Esophagus (tissue), 2 donors: ENCODE measurements at regions not wholly inside any gene's neighbourhood (a gene's known extent, or its start where the extent isn't known, plus 50 kb on each side); places are given as distances from the start of the nearest gene placed in this dataset.
"Not testable (repeated sequence)": the region's sequence is repeated elsewhere in the genome, so short reads cannot be mapped to it uniquely, and the experiment has no call there.

Experiments
- H3K27ac ChIP-seq, 2 donors: one replicate each; pipeline ENCODE4 v1.5.1; 2013; ENCODE audit warnings: low read depth in 2 of 2, mild to moderate bottlenecking in 2 of 2, inconsistent platforms in 1 of 2, low read length in 1 of 2, moderate library complexity in 1 of 2
- H3K27me3 ChIP-seq, 2 donors: one replicate each; pipeline ENCODE4 v1.6.1; 2013; ENCODE audit warnings: low read length in 2 of 2, control low read depth in 1 of 2, mild to moderate bottlenecking in 1 of 2; ENCODE audit not compliant: insufficient read depth in 2 of 2, control insufficient read depth in 1 of 2
- H3K36me3 ChIP-seq, 2 donors: one replicate each; pipeline ENCODE4 v1.6.1; 2013; ENCODE audit warnings: low read length in 1 of 2; ENCODE audit not compliant: control insufficient read depth in 2 of 2, insufficient read depth in 2 of 2
- H3K4me1 ChIP-seq, 2 donors: one replicate each; pipeline ENCODE4 v1.6.1; 2013; ENCODE audit warnings: low read length in 1 of 2; ENCODE audit not compliant: control insufficient read depth in 2 of 2, insufficient read depth in 2 of 2
- H3K4me3 ChIP-seq, 2 donors: one replicate each; pipeline ENCODE4 v1.5.1; 2013; ENCODE audit warnings: low read length in 2 of 2, mild to moderate bottlenecking in 2 of 2, low read depth in 1 of 2, moderate library complexity in 1 of 2
- H3K9me3 ChIP-seq, 2 donors: one replicate each; pipeline ENCODE4 v1.6.1; 2013; ENCODE audit warnings: mild to moderate bottlenecking in 2 of 2, low read depth in 1 of 2, low read length in 1 of 2, moderate library complexity in 1 of 2; ENCODE audit not compliant: control insufficient read depth in 2 of 2, insufficient read depth in 1 of 2
- WGBS, 2 donors: extraction: QIAGEN DNeasy Blood & Tissue Kit; methylation state at CpG; one replicate each; pipeline ENCODE4 v1.1.7; 2013; 5-methylcytosine and 5-hydroxymethylcytosine counted together
- donor health status: healthy with polysubstance abuse.
- donor health status: Bipolar disorder and iron deficiency.

DNA sequence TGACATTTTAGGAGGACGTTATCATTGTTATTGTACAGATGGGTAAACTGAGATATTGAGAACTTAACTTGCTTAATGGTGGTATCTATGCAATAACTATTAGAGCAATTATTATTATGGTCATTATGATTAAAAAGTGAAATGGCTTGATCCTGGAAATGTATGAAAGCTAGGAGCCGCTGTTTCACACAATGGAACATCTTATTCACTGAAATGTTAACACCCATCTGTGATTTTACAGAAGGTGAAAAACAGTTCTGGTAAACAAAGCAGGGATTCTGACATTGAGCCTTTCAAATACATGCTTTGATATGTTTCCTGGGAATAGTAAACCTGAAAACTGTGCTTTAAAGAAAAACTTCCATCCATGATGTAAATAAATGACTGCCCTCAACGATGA lies 261.4 kb downstream of the BTG1 start:
- Histone ChIP-seq H3K27me3 (no peaks in the 10 kb centered on the region), H3K4me3 (no peak overlapping the region), H3K9me3 (no peaks in the 10 kb centered on the region), H3K36me3 (no peaks in the 10 kb centered on the region), H3K4me1 (no peaks in the 10 kb centered on the region), H3K27ac (no peak overlapping the region)
- 81 to 91% methylated on average over 3 of the region's 3 CpGs for WGBS, 2 donors

DNA sequence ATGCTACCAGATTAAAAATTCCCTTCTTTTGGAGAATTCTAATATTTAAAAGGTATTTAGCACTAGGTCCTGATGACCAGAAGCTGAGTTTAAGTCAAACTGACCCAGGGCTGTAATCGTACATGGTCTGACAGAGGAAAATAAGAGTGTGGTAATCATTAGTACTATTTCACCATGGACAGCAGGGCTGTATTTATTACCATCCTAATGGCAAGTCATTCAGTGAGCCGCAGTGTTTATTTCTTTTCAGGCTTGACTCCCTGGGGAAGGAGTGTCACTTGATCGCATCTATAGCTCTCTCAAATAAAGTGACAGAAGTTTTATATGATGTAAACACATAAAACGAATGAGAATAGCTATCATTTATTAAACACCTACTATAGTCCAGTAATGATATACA lies 261.8 kb downstream of the BTG1 start:
- Histone ChIP-seq H3K36me3 (no peaks in the 10 kb centered on the region), H3K4me1 (no peaks in the 10 kb centered on the region), H3K9me3 (no peaks in the 10 kb centered on the region), H3K4me3 (no peak overlapping the region), H3K27ac (no peak overlapping the region), H3K27me3 (no peaks in the 10 kb centered on the region)
- WGBS, 2 donors, result 84 to 85% methylated on average over 4 of the region's 4 CpGs

DNA sequence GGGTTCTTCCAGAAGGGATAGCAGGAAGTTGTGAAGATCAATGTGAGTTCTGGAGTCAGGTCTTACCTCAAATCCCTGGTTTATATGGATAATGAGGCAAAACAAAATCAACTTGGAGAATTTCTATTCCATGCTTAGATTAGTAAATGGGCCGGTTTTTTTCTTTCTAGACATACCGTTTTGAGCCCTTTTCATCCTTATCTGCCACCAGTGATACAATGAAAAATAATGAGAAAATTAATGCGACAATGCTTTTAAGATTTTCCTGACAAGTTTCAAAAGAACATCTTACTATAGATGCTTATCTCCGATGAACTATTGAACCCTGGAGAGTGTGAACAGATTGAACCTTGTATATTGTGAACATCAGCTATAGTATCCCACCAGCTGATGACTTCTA lies 262.7 kb downstream of the BTG1 start:
- no peak overlapping the region for H3K27ac ChIP-seq
- H3K36me3 ChIP-seq, result no peaks in the 10 kb centered on the region
- no peaks in the 10 kb centered on the region for H3K4me1 ChIP-seq
- WGBS, 2 donors, result 88 to 90% methylated on average over 4 of the region's 4 CpGs
- H3K27me3 ChIP-seq, result no peaks in the 10 kb centered on the region
- no peaks in the 10 kb centered on the region for H3K9me3 ChIP-seq
- no peak overlapping the region for H3K4me3 ChIP-seq

DNA sequence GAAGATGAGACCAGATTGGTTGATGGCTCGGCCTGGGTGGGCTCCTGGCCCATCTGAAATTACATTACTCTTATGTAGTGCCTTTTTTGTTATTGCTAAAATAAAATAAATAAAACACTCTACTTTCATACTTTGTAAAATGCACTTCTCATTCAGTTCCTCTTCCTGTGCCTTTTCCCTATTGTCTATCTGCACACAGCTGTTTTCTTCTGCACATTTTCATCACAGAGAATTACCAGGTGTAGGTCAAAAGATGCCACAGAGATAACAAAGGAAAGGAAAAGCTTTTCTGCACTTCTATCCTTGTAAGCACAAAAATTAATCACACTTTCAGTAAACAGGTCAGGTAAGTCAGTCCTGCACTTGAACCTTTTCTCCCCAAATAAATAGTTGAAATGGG lies 265.1 kb downstream of the BTG1 start:
- no peaks in the 10 kb centered on the region for H3K4me1 ChIP-seq
- no peaks in the 10 kb centered on the region for H3K9me3 ChIP-seq
- WGBS, 2 donors, result 96 to 100% methylated on average over 1 of the region's 1 CpG
- H3K4me3 ChIP-seq, result no peak overlapping the region
- no peaks in the 10 kb centered on the region for H3K36me3 ChIP-seq
- no peaks in the 10 kb centered on the region for H3K27me3 ChIP-seq
- H3K27ac ChIP-seq, result no peak overlapping the region

DNA sequence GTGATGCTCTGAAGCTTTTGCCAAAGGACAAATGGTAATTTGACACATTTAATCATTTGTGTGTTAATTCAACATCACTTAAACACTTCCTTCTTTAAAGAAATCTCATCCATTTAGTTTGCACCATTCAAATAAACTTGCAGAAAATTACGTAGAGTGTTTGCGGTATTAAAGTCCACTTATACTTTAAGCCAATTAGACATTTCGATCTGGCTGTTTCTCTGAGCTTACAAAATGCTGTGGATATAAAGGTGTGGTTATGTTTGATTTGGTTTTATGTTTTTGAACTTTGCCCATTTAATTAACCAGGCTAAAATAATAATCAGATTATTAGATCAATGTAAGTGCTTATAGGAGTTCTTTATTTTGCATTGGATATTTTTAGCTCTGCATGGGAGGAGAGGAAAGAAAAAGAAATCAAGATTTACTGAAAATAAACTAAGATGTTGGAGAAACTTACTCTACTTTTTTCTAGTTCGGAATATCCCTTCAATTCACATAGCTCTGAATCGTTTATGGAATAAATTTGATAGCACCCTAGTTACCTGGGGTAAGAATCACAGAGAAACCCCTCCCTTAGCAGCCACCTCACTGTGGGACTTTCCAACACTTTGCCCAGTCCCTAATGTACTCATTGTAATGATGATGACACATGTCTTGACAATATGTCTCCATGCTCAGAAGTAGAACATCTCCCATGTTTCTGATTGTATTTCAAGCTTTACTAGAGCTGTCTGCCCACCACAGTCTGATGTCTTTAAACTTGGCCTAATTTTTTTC lies 268.0 kb downstream of the BTG1 start:
- Histone ChIP-seq H3K36me3 (no peaks in the 10 kb centered on the region), H3K4me1 (no peaks in the 10 kb centered on the region), H3K9me3 (no peaks in the 10 kb centered on the region), H3K4me3 (no peak overlapping the region), H3K27ac (no peak overlapping the region), H3K27me3 (no peaks in the 10 kb centered on the region)
- 73 to 85% methylated on average over 5 of the region's 5 CpGs for WGBS, 2 donors

DNA sequence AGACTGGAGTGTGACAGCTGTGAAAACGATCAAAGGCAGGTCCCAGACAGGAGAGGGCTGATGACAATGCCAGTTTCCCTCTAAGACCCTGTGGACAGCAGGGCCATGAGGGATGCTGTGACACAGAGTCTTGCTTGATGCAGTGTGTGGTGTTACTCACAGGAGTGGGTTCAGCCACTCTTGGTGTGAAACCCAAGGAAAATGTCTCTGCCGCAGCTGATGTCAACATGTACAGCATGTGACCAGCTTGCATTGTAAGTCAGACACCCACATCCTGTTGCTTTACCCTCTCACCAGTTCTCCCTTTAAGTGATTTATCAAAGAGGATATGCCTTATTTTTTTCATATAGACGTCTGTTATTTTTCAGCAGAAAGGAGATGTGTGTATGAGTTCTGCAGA lies 268.6 kb downstream of the BTG1 start:
- Histone ChIP-seq H3K9me3 (no peaks in the 10 kb centered on the region), H3K36me3 (no peaks in the 10 kb centered on the region), H3K27me3 (no peaks in the 10 kb centered on the region), H3K4me1 (no peaks in the 10 kb centered on the region), H3K4me3 (no peak overlapping the region), H3K27ac (peak overlapping the region; percentile 10 to 29)
- 31 to 43% methylated on average over 3 of the region's 3 CpGs for WGBS, 2 donors

DNA sequence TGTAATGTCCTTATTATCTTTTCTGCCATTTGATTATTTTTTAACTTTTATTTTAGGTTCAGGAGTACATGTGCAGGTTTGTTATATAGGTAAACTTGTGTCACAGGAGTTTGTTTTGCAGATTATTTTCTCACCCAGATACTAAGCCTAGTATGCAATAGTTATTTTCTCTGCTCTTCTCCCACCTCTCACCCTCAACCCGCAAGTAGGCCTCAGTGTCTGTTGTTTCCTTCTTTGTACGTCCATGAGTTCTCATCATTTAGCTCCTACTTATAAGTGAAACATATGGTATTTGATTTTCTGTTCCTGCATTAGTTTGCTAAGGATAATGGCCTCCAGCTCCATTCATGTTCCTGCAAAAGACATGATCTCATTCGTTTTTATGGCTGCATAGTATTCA lies 270.0 kb downstream of the BTG1 start:
- 89 to 92% methylated on average over 3 of the region's 3 CpGs for WGBS, 2 donors
- H3K4me1 ChIP-seq, H3K4me3 ChIP-seq, H3K9me3 ChIP-seq, H3K36me3 ChIP-seq, H3K27ac ChIP-seq, H3K27me3 ChIP-seq: not testable (repeated sequence)

DNA sequence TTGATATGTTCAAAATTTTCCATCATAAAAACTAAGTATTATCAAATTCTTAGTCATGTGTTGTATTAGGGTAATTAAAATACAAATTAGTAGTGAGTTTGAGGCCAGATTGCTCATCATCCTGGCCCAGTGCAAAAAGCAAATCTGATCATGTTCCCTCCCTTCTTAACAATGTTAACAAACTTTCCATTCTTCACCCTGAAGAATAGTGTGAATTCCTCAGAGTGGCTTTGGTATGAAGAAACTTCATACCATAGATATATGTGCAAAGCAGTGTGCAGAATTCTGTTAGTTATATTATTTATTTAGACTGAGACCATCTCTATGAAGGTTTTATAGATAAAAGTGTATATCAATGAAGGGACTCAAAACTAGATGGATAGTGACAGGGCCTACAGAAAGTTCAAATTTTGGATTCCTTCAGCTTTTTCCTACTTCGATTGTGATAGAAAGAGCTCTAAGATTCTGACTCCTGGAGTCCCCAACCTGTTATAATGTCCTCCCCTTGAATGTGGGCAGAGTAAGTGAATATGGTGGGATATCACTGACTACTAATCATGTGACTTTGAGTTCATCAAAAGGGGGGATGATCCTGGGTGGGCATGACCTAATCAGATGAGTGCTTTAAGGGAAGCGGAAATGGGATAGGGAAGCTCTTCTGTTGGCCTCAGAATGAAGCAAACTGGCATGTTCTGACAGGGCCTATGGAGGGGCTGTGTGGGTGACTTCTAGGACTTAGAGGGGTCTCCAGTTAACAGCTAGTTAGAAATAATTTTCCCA lies 271.4 kb downstream of the BTG1 start:
- Histone ChIP-seq H3K27me3 (no peaks in the 10 kb centered on the region), H3K36me3 (no peaks in the 10 kb centered on the region), H3K4me1 (no peaks in the 10 kb centered on the region), H3K9me3 (no peaks in the 10 kb centered on the region), H3K4me3 (no peak overlapping the region), H3K27ac (no peak overlapping the region)
- 96 to 97% methylated on average over 2 of the region's 2 CpGs for WGBS, 2 donors

DNA sequence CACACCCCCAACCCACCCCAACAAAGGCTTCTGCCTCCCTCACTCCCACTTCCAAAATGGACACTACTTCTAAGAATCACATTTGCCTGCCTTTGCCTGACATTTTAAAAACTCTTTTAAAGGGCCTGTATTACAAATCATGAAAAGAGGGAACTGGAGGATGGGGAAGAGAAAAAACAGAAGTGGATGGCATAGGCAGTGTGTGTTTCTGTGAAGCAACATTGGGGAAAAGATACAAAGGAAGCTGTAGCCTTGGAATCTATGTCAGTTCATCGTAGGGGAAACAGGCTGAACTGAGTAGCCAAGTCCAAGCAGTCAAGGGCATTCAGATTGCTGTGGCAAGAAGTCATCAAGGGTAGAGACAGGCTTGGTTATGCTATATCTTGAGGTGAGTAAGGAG lies 273.9 kb downstream of the BTG1 start:
- H3K27ac ChIP-seq, result no peak overlapping the region
- H3K27me3 ChIP-seq, result no peaks in the 10 kb centered on the region
- no peaks in the 10 kb centered on the region for H3K4me1 ChIP-seq
- H3K36me3 ChIP-seq, result no peaks in the 10 kb centered on the region
- H3K9me3 ChIP-seq, result no peaks in the 10 kb centered on the region
- WGBS, 2 donors, result 61 to 74% methylated on average over 1 of the region's 1 CpG
- no peak overlapping the region for H3K4me3 ChIP-seq
